ENCODE measurements at regions not wholly inside any gene's neighbourhood (a gene's known extent, or its start where the extent isn't known, plus 50 kb on each side); places are given as distances from the start of the nearest gene placed in this dataset.

- DNase-seq, result no peak
Observed at GRCh38 chr1:36605942-36606640, 123.4 kb upstream of the CSF3R start.

GRCh38 chr1:36603461-36603860, 120.7 kb upstream of the CSF3R start:
- no peak for DNase-seq

- DNase-seq, result no peak
Observed at GRCh38 chr1:36602184-36602583, 119.5 kb upstream of the CSF3R start.

GRCh38 chr1:36599828-36600227, 117.1 kb upstream of the CSF3R start:
- no peak for DNase-seq

GRCh38 chr1:36597514-36597913, 114.8 kb upstream of the CSF3R start:
- DNase-seq, result no peak

GRCh38 chr1:36595921-36596320, 113.2 kb upstream of the CSF3R start:
- no peak for DNase-seq

- no peak for DNase-seq
Observed at GRCh38 chr1:36595349-36595748, 112.6 kb upstream of the CSF3R start.

- DNase-seq, result no peak
Observed at GRCh38 chr1:36594023-36594422, 111.3 kb upstream of the CSF3R start.

GRCh38 chr1:36591278-36591677, 108.6 kb upstream of the CSF3R start:
- DNase-seq, result no peak

- DNase-seq, result no peak
Observed at GRCh38 chr1:36590771-36591170, 108.1 kb upstream of the CSF3R start.

GRCh38 chr1:36590264-36590663, 107.6 kb upstream of the CSF3R start:
- no peak for DNase-seq

GRCh38 chr1:36588972-36589371, 106.3 kb upstream of the CSF3R start:
- no peak for DNase-seq

- DNase-seq, result no peak
Observed at GRCh38 chr1:36585569-36586548, 103.1 kb upstream of the CSF3R start.

GRCh38 chr1:36584874-36585453, 102.3 kb upstream of the CSF3R start:
- no peak for DNase-seq

- no peak for DNase-seq
Observed at GRCh38 chr1:36583980-36584782, 101.5 kb upstream of the CSF3R start.

GRCh38 chr1:36583080-36583479, 100.4 kb upstream of the CSF3R start:
- no peak for DNase-seq

GRCh38 chr1:36582066-36582755, 99.5 kb upstream of the CSF3R start:
- DNase-seq, result no peak

- DNase-seq, result no peak
Observed at GRCh38 chr1:36580524-36580923, 97.8 kb upstream of the CSF3R start.

- DNase-seq, result no peak
Observed at GRCh38 chr1:36579039-36579438, 96.3 kb upstream of the CSF3R start.

- no peak for DNase-seq
Observed at GRCh38 chr1:36576551-36577110, 93.9 kb upstream of the CSF3R start.

- peak; percentile 63 to 71 for DNase-seq
Observed at GRCh38 chr1:36576118-36576517, 93.4 kb upstream of the CSF3R start.

- DNase-seq, result no peak
Observed at GRCh38 chr1:36573445-36573844, 90.7 kb upstream of the CSF3R start.

Data from activated T-cell treated with anti-CD3 and anti-CD28 coated beads, Interleukin-2, amount 50 U/mL, for 48 hours (primary cell).